ENCODE measurements at regions not wholly inside any gene's neighbourhood (a gene's known extent, or its start where the extent isn't known, plus 50 kb on each side); places are given as distances from the start of the nearest gene placed in this dataset.

DNA sequence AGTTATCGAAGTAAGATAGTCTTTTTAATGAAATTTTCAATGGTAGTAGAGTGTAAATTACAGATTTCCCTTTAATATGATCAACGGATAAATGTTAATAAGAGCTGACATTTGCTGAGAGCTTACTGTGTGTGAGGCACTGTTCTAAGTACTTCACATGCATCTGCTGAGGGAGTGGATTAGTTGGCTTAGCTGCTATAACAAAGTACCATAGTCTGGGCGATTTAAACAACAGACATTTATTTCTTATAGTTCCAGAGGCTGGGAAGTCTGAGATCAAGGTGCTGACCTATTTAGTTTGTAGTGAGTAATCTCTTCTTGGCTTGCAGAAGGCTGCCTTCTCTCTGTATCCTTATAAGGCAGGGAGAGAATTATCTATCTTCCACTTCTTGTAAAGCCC lies 174.3 kb downstream of the CEP135 start:
- Histone ChIP-seq H3K4me1 (replicated peaks; ENCODE audit: insufficient read depth) (no peaks in the 10 kb centered on the region), H3K36me3 (ENCODE audit: low read depth) (no peaks in the 10 kb centered on the region), H3K9me2 (ENCODE audit: insufficient read depth) (no peaks in the 10 kb centered on the region), H3K27ac (no peak overlapping the region), H3K9me3 (ENCODE audit: insufficient read depth, low read depth) (no peaks in the 10 kb centered on the region), H4K20me1 (ENCODE audit: insufficient read depth) (no peaks in the 10 kb centered on the region), H3K79me2 (ENCODE audit: low read depth) (no peaks in the 10 kb centered on the region), H2AFZ (no peak overlapping the region), H3K4me3 (no peak overlapping the region), H3F3A (ENCODE audit: insufficient read depth, low read depth) (no peaks in the 10 kb centered on the region), H3K27me3 (ENCODE audit: insufficient read depth, low read depth) (no peaks in the 10 kb centered on the region), H3K4me2 (no peak overlapping the region)
- DNase-seq = no peak
- intact Hi-C loops (cut with micrococcal nuclease; ENCODE audit: unreplicated experiment) = no loop called here
- CTCF ChIA-PET = no interaction called here
- POLR2A ChIA-PET (ENCODE audit: unreplicated experiment) = no interaction called here
- TF ChIP-seq EZH2 (IDR thresholded peaks at IDR 0.05; ENCODE audit: low read depth) = no peak
- no TSS peak for BruUV-seq (replicated peaks)

DNA sequence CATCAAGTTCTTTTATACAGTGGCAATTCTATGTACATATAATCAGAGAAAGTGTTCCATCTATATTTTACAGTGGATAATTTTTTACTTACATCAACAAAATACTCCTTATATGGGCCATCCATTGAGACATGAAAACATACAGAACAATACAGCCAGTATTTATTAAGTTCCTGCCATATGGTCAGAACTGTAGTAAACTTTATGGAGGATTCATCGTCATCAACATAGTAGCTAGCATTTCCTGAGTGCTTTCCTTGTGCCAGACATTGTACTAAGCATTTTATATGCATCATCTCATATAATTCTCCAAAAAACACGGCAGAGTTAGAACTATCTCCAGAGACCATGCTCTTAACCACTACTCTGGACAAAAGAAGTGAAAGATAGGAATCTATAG lies 170.1 kb downstream of the CEP135 start:
- no peaks in the 10 kb centered on the region for H4K20me1 ChIP-seq (ENCODE audit: insufficient read depth)
- H3K27me3 ChIP-seq (ENCODE audit: insufficient read depth, low read depth) = no peaks in the 10 kb centered on the region
- no peaks in the 10 kb centered on the region for H3K79me2 ChIP-seq (ENCODE audit: low read depth)
- BruUV-seq (replicated peaks) = no TSS peak
- no peaks in the 10 kb centered on the region for H3K36me3 ChIP-seq (ENCODE audit: low read depth)
- no peak overlapping the region for H3K27ac ChIP-seq
- H3K9me3 ChIP-seq (ENCODE audit: insufficient read depth, low read depth) = no peaks in the 10 kb centered on the region
- intact Hi-C loops (cut with micrococcal nuclease; ENCODE audit: unreplicated experiment) = no loop called here
- no peak overlapping the region for H2AFZ ChIP-seq
- H3K9me2 ChIP-seq (ENCODE audit: insufficient read depth) = no peaks in the 10 kb centered on the region
- no peak for DNase-seq
- TF ChIP-seq, protein P1, sequence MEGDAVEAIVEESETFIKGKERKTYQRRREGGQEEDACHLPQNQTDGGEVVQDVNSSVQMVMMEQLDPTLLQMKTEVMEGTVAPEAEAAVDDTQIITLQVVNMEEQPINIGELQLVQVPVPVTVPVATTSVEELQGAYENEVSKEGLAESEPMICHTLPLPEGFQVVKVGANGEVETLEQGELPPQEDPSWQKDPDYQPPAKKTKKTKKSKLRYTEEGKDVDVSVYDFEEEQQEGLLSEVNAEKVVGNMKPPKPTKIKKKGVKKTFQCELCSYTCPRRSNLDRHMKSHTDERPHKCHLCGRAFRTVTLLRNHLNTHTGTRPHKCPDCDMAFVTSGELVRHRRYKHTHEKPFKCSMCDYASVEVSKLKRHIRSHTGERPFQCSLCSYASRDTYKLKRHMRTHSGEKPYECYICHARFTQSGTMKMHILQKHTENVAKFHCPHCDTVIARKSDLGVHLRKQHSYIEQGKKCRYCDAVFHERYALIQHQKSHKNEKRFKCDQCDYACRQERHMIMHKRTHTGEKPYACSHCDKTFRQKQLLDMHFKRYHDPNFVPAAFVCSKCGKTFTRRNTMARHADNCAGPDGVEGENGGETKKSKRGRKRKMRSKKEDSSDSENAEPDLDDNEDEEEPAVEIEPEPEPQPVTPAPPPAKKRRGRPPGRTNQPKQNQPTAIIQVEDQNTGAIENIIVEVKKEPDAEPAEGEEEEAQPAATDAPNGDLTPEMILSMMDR (conservative IDR thresholded peaks at IDR 0.05) = no peak
- no peak for TF ChIP-seq EZH2 (IDR thresholded peaks at IDR 0.05; ENCODE audit: low read depth)
- ChIA-PET CTCF (no interaction called here), POLR2A (ENCODE audit: unreplicated experiment) (no interaction called here)
- H3K4me3 ChIP-seq = no peak overlapping the region
- H3F3A ChIP-seq (ENCODE audit: insufficient read depth, low read depth) = no peaks in the 10 kb centered on the region
- no peak overlapping the region for H3K4me2 ChIP-seq
- no peaks in the 10 kb centered on the region for H3K4me1 ChIP-seq (replicated peaks; ENCODE audit: insufficient read depth)

DNA sequence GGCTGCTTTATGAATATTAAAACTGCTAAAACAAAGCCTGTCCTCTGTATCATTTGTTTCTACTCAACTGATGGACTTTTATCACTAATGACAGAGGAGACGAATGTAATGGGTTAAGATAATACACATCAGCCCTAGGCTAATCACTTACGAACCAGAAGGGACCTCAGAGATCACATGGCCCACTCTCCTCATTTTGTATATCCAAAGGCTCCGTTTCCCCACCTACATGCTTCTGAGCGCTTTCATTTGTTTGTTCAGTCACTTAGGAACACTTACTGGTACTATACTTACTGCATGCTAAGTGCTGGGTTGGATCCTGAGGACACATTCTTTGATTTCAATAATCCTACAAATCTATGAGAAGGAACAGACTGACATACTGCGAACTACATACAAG lies 169.3 kb downstream of the CEP135 start:
- no TSS peak for BruUV-seq (replicated peaks)
- no peak overlapping the region for H3K4me3 ChIP-seq
- no peak for DNase-seq
- no peaks in the 10 kb centered on the region for H3K4me1 ChIP-seq (replicated peaks; ENCODE audit: insufficient read depth)
- no peak overlapping the region for H3K27ac ChIP-seq
- no peaks in the 10 kb centered on the region for H3K9me2 ChIP-seq (ENCODE audit: insufficient read depth)
- no peaks in the 10 kb centered on the region for H4K20me1 ChIP-seq (ENCODE audit: insufficient read depth)
- intact Hi-C loops (cut with micrococcal nuclease; ENCODE audit: unreplicated experiment) = no loop called here
- H2AFZ ChIP-seq = no peak overlapping the region
- ChIA-PET POLR2A (ENCODE audit: unreplicated experiment) (no interaction called here), CTCF (no interaction called here)
- no peaks in the 10 kb centered on the region for H3K79me2 ChIP-seq (ENCODE audit: low read depth)
- H3K9me3 ChIP-seq (ENCODE audit: insufficient read depth, low read depth) = no peaks in the 10 kb centered on the region
- no peaks in the 10 kb centered on the region for H3F3A ChIP-seq (ENCODE audit: insufficient read depth, low read depth)
- no peaks in the 10 kb centered on the region for H3K27me3 ChIP-seq (ENCODE audit: insufficient read depth, low read depth)
- TF ChIP-seq EZH2 (IDR thresholded peaks at IDR 0.05; ENCODE audit: low read depth) = no peak
- TF ChIP-seq, protein P1 (conservative IDR thresholded peaks at IDR 0.05) = no peak
- H3K36me3 ChIP-seq (ENCODE audit: low read depth) = no peaks in the 10 kb centered on the region
- no peak overlapping the region for H3K4me2 ChIP-seq

DNA sequence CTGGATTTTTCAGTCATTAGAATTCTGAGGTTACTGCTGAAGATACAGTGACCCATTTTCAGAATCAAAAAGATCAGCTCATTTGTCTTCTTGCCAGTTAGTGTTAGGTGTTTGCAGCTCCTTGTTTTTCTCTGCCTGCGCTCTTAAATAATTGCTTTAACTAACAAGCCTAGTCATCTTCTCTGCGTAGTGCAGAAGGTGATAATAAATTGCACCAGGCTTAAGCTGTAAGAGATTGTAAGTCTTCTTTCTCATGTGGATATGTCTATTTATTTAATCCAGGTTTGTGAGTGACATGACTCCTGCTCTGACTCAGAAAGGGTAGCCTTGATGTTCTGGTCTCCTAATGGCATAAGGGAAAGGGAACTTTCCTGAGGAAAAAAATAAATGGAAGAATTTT lies 167.2 kb downstream of the CEP135 start:
- TF ChIP-seq, protein P1 (conservative IDR thresholded peaks at IDR 0.05) = no peak
- no peak for TF ChIP-seq EZH2 (IDR thresholded peaks at IDR 0.05; ENCODE audit: low read depth)
- ChIA-PET CTCF (no interaction called here), POLR2A (ENCODE audit: unreplicated experiment) (no interaction called here)
- Histone ChIP-seq H3K27ac (no peak overlapping the region), H4K20me1 (ENCODE audit: insufficient read depth) (no peaks in the 10 kb centered on the region), H2AFZ (no peak overlapping the region), H3K4me2 (no peak overlapping the region), H3K4me1 (replicated peaks; ENCODE audit: insufficient read depth) (no peaks in the 10 kb centered on the region), H3K9me3 (ENCODE audit: insufficient read depth, low read depth) (no peaks in the 10 kb centered on the region), H3K9me2 (ENCODE audit: insufficient read depth) (no peaks in the 10 kb centered on the region), H3F3A (ENCODE audit: insufficient read depth, low read depth) (no peaks in the 10 kb centered on the region), H3K4me3 (no peak overlapping the region), H3K36me3 (ENCODE audit: low read depth) (no peaks in the 10 kb centered on the region), H3K27me3 (ENCODE audit: insufficient read depth, low read depth) (no peaks in the 10 kb centered on the region), H3K79me2 (ENCODE audit: low read depth) (no peaks in the 10 kb centered on the region)
- intact Hi-C loops (cut with micrococcal nuclease; ENCODE audit: unreplicated experiment) = no loop called here
- DNase-seq = no peak
- no TSS peak for BruUV-seq (replicated peaks)
